HepG2 (cell line): ENCODE measurements at regions not wholly inside any gene's neighbourhood (a gene's known extent, or its start where the extent isn't known, plus 50 kb on each side); places are given as distances from the start of the nearest gene placed in this dataset.

Source experiments
- ATAC-seq: fragments of 200-7000 bp; cut with Tn5 transposase; 3 replicates; pipeline ENCODE4 v1.9.1; 2020; ENCODE audit warnings: mild to moderate bottlenecking, moderate library complexity
- BruUV-seq: library from RNA; stranded (reverse); fragments of 400-500 nt; replicated peaks from 2 replicates; lab custom pipeline; 2021; lab: Mats Ljungman, UMichigan
- CTCF ChIA-PET: fragments of 300-600 bp; formaldehyde crosslinking; extraction: SDS; loops from one replicate; lab custom pipeline; 2021; ENCODE audit warnings: low total read pairs, inconsistent platforms, low intra/inter-chr PET ratio; lab: Yijun Ruan, JAX
- POLR2A ChIA-PET: fragments of 350-600 bp; sonication (Branson Sonifier 250); formaldehyde crosslinking; loops from one replicate; lab custom pipeline; 2020; ENCODE audit warnings: antibody characterized with exemption, inconsistent platforms; lab: Yijun Ruan, JAX
- DNase-seq: peaks from one replicate; pipeline ENCODE4 v3.0.0-alpha.2; 2015; ENCODE audit warnings: low spot score
- FAIRE-seq: peaks from 3 replicates; lab custom pipeline; 2011; peaks lifted over from hg19 to GRCh38; lab: Jason Lieb, UNC
- H2AFZ ChIP-seq: one replicate; pipeline ENCODE4 v1.6.1; 2011; ENCODE audit warnings: low read length, inconsistent platforms
- H3K27ac ChIP-seq: fragments of 300-600 bp; 3 replicates; pipeline ENCODE4 v1.8.0; 2011; ENCODE audit warnings: mixed run types, mild to moderate bottlenecking, mixed read lengths, low read length, inconsistent platforms; ENCODE audit not compliant: insufficient read depth; ENCODE audit errors: extremely low read length
- H3K27me3 ChIP-seq, 2 experiments: fragments of 200-600 bp in 1 of 2; 2 replicates in 1 of 2; 3 replicates in 1 of 2; pipeline versions ENCODE4 v1.6.0 to v1.8.0; 2011; ENCODE audit warnings: low read length in 2 of 2, mild to moderate bottlenecking in 2 of 2, moderate library complexity in 2 of 2, inconsistent platforms in 1 of 2; ENCODE audit not compliant: insufficient read depth in 2 of 2, control insufficient read depth in 1 of 2
- H3K36me3 ChIP-seq, 2 experiments: fragments of 200-600 bp in 1 of 2; replicated peaks in 1 of 2; 2 replicates in 1 of 2; 3 replicates in 1 of 2; pipeline versions ENCODE4 v1.5.1 to v1.8.0; 2011; ENCODE audit warnings: low read length in 2 of 2, inconsistent platforms in 1 of 2; ENCODE audit not compliant: insufficient read depth in 2 of 2, control insufficient read depth in 1 of 2
- H3K4me1 ChIP-seq: 2 replicates; pipeline ENCODE4 v1.5.1; 2012; ENCODE audit warnings: low read length, inconsistent platforms; ENCODE audit not compliant: insufficient read depth
- H3K4me2 ChIP-seq: 2 replicates; pipeline ENCODE4 v1.6.0; 2011; ENCODE audit warnings: low read depth, low read length, inconsistent platforms
- H3K4me3 ChIP-seq, 3 experiments: fragments of 200-600 bp in 1 of 3; sonication (generic), shearing (Covaris generic) in 1 of 3; replicated peaks in 1 of 3; 2 replicates each; pipeline ENCODE4 v1.5.1; 2011 to 2016; ENCODE audit warnings: low read length in 3 of 3, inconsistent platforms in 2 of 3, low read depth in 2 of 3, mild to moderate bottlenecking in 2 of 3, control low read depth in 1 of 3, mixed read lengths in 1 of 3; ENCODE audit not compliant: insufficient read depth in 1 of 3
- H3K79me2 ChIP-seq: one replicate; pipeline ENCODE4 v1.6.1; 2011; ENCODE audit warnings: low read length, inconsistent platforms; ENCODE audit not compliant: insufficient read depth
- H3K9ac ChIP-seq: 2 replicates; pipeline ENCODE4 v1.6.0; 2011; ENCODE audit warnings: mild to moderate bottlenecking, low read depth, low read length, inconsistent platforms; ENCODE audit not compliant: insufficient read depth
- H3K9me3 ChIP-seq: 2 replicates; pipeline ENCODE4 v1.5.1; 2012; ENCODE audit warnings: mild to moderate bottlenecking, low read length
- H4K20me1 ChIP-seq: 2 replicates; pipeline ENCODE4 v1.6.0; 2011; ENCODE audit warnings: inconsistent platforms, mild to moderate bottlenecking, low read length, moderate library complexity; ENCODE audit not compliant: insufficient read depth
- IKZF5 ChIP-seq: IDR thresholded peaks from 2 replicates; pipeline ENCODE4 v1.6.1; 2018; ENCODE audit warnings: missing genetic modification reagents, mild to moderate bottlenecking, missing compliant biosample characterization
- MIER3 ChIP-seq: IDR thresholded peaks from 2 replicates; pipeline ENCODE4 v1.6.1; 2016; ENCODE audit warnings: missing compliant biosample characterization, borderline replicate concordance
- SP2 ChIP-seq: sonication (generic); formaldehyde crosslinking; IDR thresholded peaks from 2 replicates; pipeline ENCODE4 v1.5.1; 2020; ENCODE audit warnings: mild to moderate bottlenecking, missing genetic modification reagents
- SRF ChIP-seq: IDR thresholded peaks from 2 replicates; pipeline ENCODE4 v1.6.1; 2011; ENCODE audit warnings: mild to moderate bottlenecking, low read depth, low read length, moderate library complexity
- THRA ChIP-seq: sonication (generic); formaldehyde crosslinking; IDR thresholded peaks from 2 replicates; pipeline ENCODE4 v1.4.0; 2020; ENCODE audit warnings: missing genetic modification reagents, borderline replicate concordance
- WIZ ChIP-seq: sonication (generic); formaldehyde crosslinking; IDR thresholded peaks from 2 replicates; pipeline ENCODE4 v1.5.1; 2020; ENCODE audit warnings: mild to moderate bottlenecking, missing genetic modification reagents
- ZEB1 ChIP-seq: IDR thresholded peaks from 2 replicates; pipeline ENCODE4 v1.6.1; 2012; ENCODE audit warnings: mild to moderate bottlenecking, low read depth, inconsistent platforms; ENCODE audit not compliant: insufficient replicate concordance
- ZNF275 ChIP-seq: sonication (generic); formaldehyde crosslinking; IDR thresholded peaks from 2 replicates; pipeline ENCODE4 v1.8.0; 2022; ENCODE audit warnings: missing genetic modification reagents, mild to moderate bottlenecking, inconsistent platforms, borderline replicate concordance
- WGBS: methylation state at CpG from one replicate; pipeline ENCODE4 v1.1.6; 2017; ENCODE audit warnings: low lambda C conversion rate; 5-methylcytosine and 5-hydroxymethylcytosine counted together
- in situ Hi-C: cut with HindIII; loops from 2 replicates; pipeline ENCODE4 v1.10.0; 2017; ENCODE audit warnings: low pct_unique_long_range_greater_than_20kb; ENCODE audit not compliant: extremely low pct_ligation_motif_present
- intact Hi-C: fragments of 100-400 bp; cut with micrococcal nuclease; formaldehyde crosslinking; loops from one replicate; pipeline ENCODE4 v1.10.0; 2022; ENCODE audit not compliant: unreplicated experiment

- no peak overlapping the region for H2AFZ ChIP-seq
- no peak for DNase-seq
- 86% methylated on average over 4 of the region's 4 CpGs for WGBS
- no peak overlapping the region for H3K4me3 ChIP-seq
- in situ Hi-C loops, result loop anchor here (25.0 kb wide), 1 partner anchor 257 kb away; the partner anchor contains the start of gene NUDT4
- H3K9me3 ChIP-seq, result no peaks in the 10 kb centered on the region
- H3K4me1 ChIP-seq, result peaks cover 96% of the 10 kb centered on the region
- no peaks in the 10 kb centered on the region for H3K79me2 ChIP-seq
- TF ChIP-seq SRF (no peak), THRA (CRISPR knock-in tag) (peak; percentile 30; the same call in 1 of the 2 replicates), SP2 (CRISPR knock-in tag) (no peak), WIZ (CRISPR knock-in tag) (no peak), ZNF275 (CRISPR knock-in tag) (no peak), IKZF5 (CRISPR knock-in tag) (no peak), ZEB1 (no peak), MIER3 (CRISPR knock-in tag) (no peak)
- TF ChIP-seq, all 625 proteins: peak for 1
- Histone ChIP-seq H4K20me1 (no peaks in the 10 kb centered on the region), H3K36me3 (no peaks in the 10 kb centered on the region), H3K27ac (no peak overlapping the region), H3K4me2 (no peak overlapping the region), H3K27me3 (no peaks in the 10 kb centered on the region), H3K9ac (no peak overlapping the region)
- no peak for FAIRE-seq
- intact Hi-C loops, result no loop called here
- BruUV-seq, result no TSS peak
- ATAC-seq, result no peak
- ChIA-PET CTCF (no interaction called here), POLR2A (no interaction called here)
Measured at GRCh38 chr12:93130366-93131054, 201.4 kb upstream of the EEA1 start.
